K562 (cell line): ENCODE measurements at regions not wholly inside any gene's neighbourhood (a gene's known extent, or its start where the extent isn't known, plus 50 kb on each side); places are given as distances from the start of the nearest gene placed in this dataset.

Source experiments
- ATAC-seq: fragments of 200-7000 bp; cut with Tn5 transposase; 3 replicates; pipeline ENCODE4 v1.9.1; 2020; ENCODE audit warnings: moderate library complexity
- BruUV-seq: library from RNA; stranded (reverse); fragments of 400-500 nt; replicated peaks from 2 replicates; lab custom pipeline; 2021; lab: Mats Ljungman, UMichigan
- CTCF ChIA-PET: fragments of 300-600 bp; formaldehyde crosslinking; extraction: SDS; loops from one replicate; lab custom pipeline; 2021; ENCODE audit warnings: low intra/inter-chr PET ratio; lab: Yijun Ruan, JAX
- POLR2A ChIA-PET: fragments of 300-600, 350-650 bp; sonication (Branson Sonifier 250); formaldehyde crosslinking; extraction: SDS; loops from one replicate; lab custom pipeline; 2021; ENCODE audit warnings: antibody characterized with exemption, inconsistent platforms; lab: Yijun Ruan, JAX
- DNase-seq, 4 experiments: peaks; one replicate each; pipeline versions ENCODE4 v3.0.0 to v3.0.0-alpha.2; 2011 to 2018; ENCODE audit warnings: low spot score in 3 of 4, mixed read lengths in 3 of 4; ENCODE audit errors: extremely low read depth in 1 of 4
- FAIRE-seq: peaks from 2 replicates; lab custom pipeline; 2011; peaks lifted over from hg19 to GRCh38; lab: Jason Lieb, UNC
- H2AFZ ChIP-seq: 2 replicates; pipeline ENCODE4 v1.6.0; 2011; ENCODE audit warnings: low read depth, low read length, control low read depth, inconsistent platforms
- H3K27ac ChIP-seq: fragments of 200-600 bp; 3 replicates; pipeline ENCODE4 v1.8.0; 2011; ENCODE audit warnings: low read depth, mild to moderate bottlenecking, control low read depth, inconsistent platforms, low read length, moderate library complexity, mixed read lengths; ENCODE audit errors: extremely low read depth
- H3K27me3 ChIP-seq, 2 experiments: fragments of 300-600 bp in 1 of 2; 2 replicates in 1 of 2; 3 replicates in 1 of 2; pipeline versions ENCODE4 v1.6.0 to v1.8.0; 2011; ENCODE audit warnings: inconsistent platforms in 2 of 2, low read length in 2 of 2, mild to moderate bottlenecking in 1 of 2, mixed read lengths in 1 of 2, moderate library complexity in 1 of 2; ENCODE audit not compliant: control insufficient read depth in 2 of 2, insufficient read depth in 2 of 2
- H3K36me3 ChIP-seq: fragments of 300-600 bp; 3 replicates; pipeline ENCODE4 v1.8.0; 2011; ENCODE audit warnings: mild to moderate bottlenecking, low read length, inconsistent platforms; ENCODE audit not compliant: control insufficient read depth, insufficient read depth
- H3K4me1 ChIP-seq, 2 experiments: fragments of 200-600 bp in 1 of 2; replicated peaks in 1 of 2; 2 replicates in 1 of 2; 3 replicates in 1 of 2; pipeline versions ENCODE4 v1.5.1 to v1.8.0; 2011; ENCODE audit warnings: inconsistent platforms in 2 of 2, low read length in 2 of 2, mild to moderate bottlenecking in 1 of 2, mixed read lengths in 1 of 2, moderate library complexity in 1 of 2; ENCODE audit not compliant: control insufficient read depth in 2 of 2, insufficient read depth in 2 of 2
- H3K4me2 ChIP-seq: 2 replicates; pipeline ENCODE4 v1.6.1; 2011; ENCODE audit warnings: low read length, control low read depth, inconsistent platforms, mixed read lengths; ENCODE audit not compliant: insufficient read depth
- H3K4me3 ChIP-seq: fragments of 200-600 bp; sonication (generic), shearing (Covaris generic); 2 replicates; pipeline ENCODE4 v1.5.1; 2016; ENCODE audit warnings: control low read depth, inconsistent platforms
- H3K79me2 ChIP-seq: fragments of 200-600 bp; 3 replicates; pipeline ENCODE4 v1.8.0; 2011; ENCODE audit warnings: low read length, inconsistent platforms; ENCODE audit not compliant: control insufficient read depth, insufficient read depth
- H3K9ac ChIP-seq, 2 experiments: 2 replicates each; pipeline versions ENCODE4 v1.6.0 to v1.6.1; 2011; ENCODE audit warnings: low read depth in 2 of 2, low read length in 2 of 2, control low read depth in 1 of 2, inconsistent platforms in 1 of 2, mild to moderate bottlenecking in 1 of 2, mixed read lengths in 1 of 2; ENCODE audit not compliant: insufficient read depth in 1 of 2
- H3K9me1 ChIP-seq: one replicate; pipeline ENCODE4 v1.6.0; 2011; ENCODE audit warnings: inconsistent platforms, mild to moderate bottlenecking, low read length, moderate library complexity; ENCODE audit not compliant: control insufficient read depth, insufficient read depth
- H3K9me3 ChIP-seq: replicated peaks from 2 replicates; pipeline ENCODE4 v1.5.1; 2011; ENCODE audit warnings: low read depth, low read length, inconsistent platforms; ENCODE audit not compliant: control insufficient read depth, insufficient read depth
- H4K20me1 ChIP-seq: replicated peaks from 2 replicates; pipeline ENCODE4 v1.6.1; 2011; ENCODE audit warnings: low read length, inconsistent platforms, mixed read lengths; ENCODE audit not compliant: control insufficient read depth, insufficient read depth
- CUX1 ChIP-seq: fragments of 200-800 bp; sonication (Bioruptor generic); IDR thresholded peaks from 2 replicates; pipeline ENCODE4 v1.6.1; 2016; ENCODE audit warnings: missing genetic modification characterization, missing compliant biosample characterization
- HDGF ChIP-seq: fragments of 450-650 bp; IDR thresholded peaks from 2 replicates; pipeline ENCODE4 v1.6.1; 2016
- HMG20B ChIP-seq: fragments of 250-450 bp; sonication (Bioruptor Pico); IDR thresholded peaks from 2 replicates; pipeline ENCODE4 v1.5.0; 2021; ENCODE audit warnings: mild to moderate bottlenecking
- NR0B1 ChIP-seq: fragments of 450-650 bp; IDR thresholded peaks from one replicate; pipeline ENCODE4 v1.6.1; 2018; ENCODE audit warnings: mild to moderate bottlenecking, moderate library complexity; ENCODE audit not compliant: partially characterized antibody
- STAG1 ChIP-seq: sonication (generic); formaldehyde crosslinking; IDR thresholded peaks from 2 replicates; pipeline ENCODE4 v1.5.0; 2020; ENCODE audit warnings: missing genetic modification reagents, borderline replicate concordance
- THAP12 ChIP-seq: fragments of 250-450 bp; sonication (Bioruptor Pico); IDR thresholded peaks from 2 replicates; pipeline ENCODE4 v1.9.0; 2021; ENCODE audit warnings: mild to moderate bottlenecking, inconsistent platforms
- ZBTB33 ChIP-seq: sonication (generic); formaldehyde crosslinking; IDR thresholded peaks from 2 replicates; pipeline ENCODE4 v1.8.1; 2023; ENCODE audit warnings: mild to moderate bottlenecking, missing genetic modification reagents
- ZKSCAN1 ChIP-seq: fragments of 150-350 bp; IDR thresholded peaks from 2 replicates; pipeline ENCODE4 v1.6.1; 2016; ENCODE audit warnings: low read depth, low read length
- WGBS: fragments of 100-300 bp; shearing (Covaris generic); methylation state at CpG from one replicate; pipeline ENCODE4 v1.1.6; 2016; ENCODE audit warnings: low coverage, mixed read lengths; ENCODE audit not compliant: insufficient coverage; ENCODE audit errors: missing lambda C conversion rate; 5-methylcytosine and 5-hydroxymethylcytosine counted together
- in situ Hi-C: fragments of 300-500 bp; cut with MboI; formaldehyde crosslinking; loops from 4 replicates; pipeline ENCODE4 v1.15.0; 2018; ENCODE audit warnings: inconsistent platforms, mixed read lengths
- intact Hi-C: fragments of 100-400 bp; cut with micrococcal nuclease; formaldehyde crosslinking; loops from 2 replicates; pipeline ENCODE4 v1.14.2; 2022
- TF ChIP-seq, protein P1 (sequence below): fragments of 450-650 bp; formaldehyde crosslinking; IDR thresholded peaks from 2 replicates; pipeline ENCODE4 v1.4.0; 2022; ENCODE audit warnings: mild to moderate bottlenecking, moderate library complexity

- no peak overlapping the region for H2AFZ ChIP-seq
- DNase-seq: no peak
- POLR2A ChIA-PET: no interaction called here
- TF ChIP-seq, protein P1, sequence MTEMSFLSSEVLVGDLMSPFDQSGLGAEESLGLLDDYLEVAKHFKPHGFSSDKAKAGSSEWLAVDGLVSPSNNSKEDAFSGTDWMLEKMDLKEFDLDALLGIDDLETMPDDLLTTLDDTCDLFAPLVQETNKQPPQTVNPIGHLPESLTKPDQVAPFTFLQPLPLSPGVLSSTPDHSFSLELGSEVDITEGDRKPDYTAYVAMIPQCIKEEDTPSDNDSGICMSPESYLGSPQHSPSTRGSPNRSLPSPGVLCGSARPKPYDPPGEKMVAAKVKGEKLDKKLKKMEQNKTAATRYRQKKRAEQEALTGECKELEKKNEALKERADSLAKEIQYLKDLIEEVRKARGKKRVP (CRISPR knock-in tag): no peak
- no peak for TF ChIP-seq HMG20B (CRISPR knock-in tag)
- TF ChIP-seq HDGF: no peak
- TF ChIP-seq CUX1 (CRISPR knock-in tag): no peak
- TF ChIP-seq ZBTB33 (CRISPR knock-in tag): no peak
- TF ChIP-seq THAP12 (CRISPR knock-in tag): no peak
- no peak for TF ChIP-seq ZKSCAN1
- no peak for TF ChIP-seq NR0B1
- TF ChIP-seq STAG1 (CRISPR knock-in tag): no peak
- H3K79me2 ChIP-seq: no peaks in the 10 kb centered on the region
- in situ Hi-C loops (no loop called here), intact Hi-C loops (no loop called here)
- H3K36me3 ChIP-seq: no peaks in the 10 kb centered on the region
- no peak for ATAC-seq
- CTCF ChIA-PET: no interaction called here
- no peaks in the 10 kb centered on the region for H3K27me3 ChIP-seq
- FAIRE-seq: no peak
- H3K4me3 ChIP-seq: no peak overlapping the region
- H3K9me3 ChIP-seq: no peaks in the 10 kb centered on the region
- 21% methylated on average over 2 of the region's 2 CpGs for WGBS
- no peaks in the 10 kb centered on the region for H3K4me1 ChIP-seq
- no peaks in the 10 kb centered on the region for H3K9me1 ChIP-seq
- H3K9ac ChIP-seq: no peak overlapping the region
- H3K4me2 ChIP-seq: no peak overlapping the region
- no peak overlapping the region for H3K27ac ChIP-seq
- no TSS peak for BruUV-seq
- no peaks in the 10 kb centered on the region for H4K20me1 ChIP-seq
These were observed 510.6 kb downstream of the ARL4A start for GRCh38 chr7:13198036-13198435.
